ENCODE measurements at regions not wholly inside any gene's neighbourhood (a gene's known extent, or its start where the extent isn't known, plus 50 kb on each side); places are given as distances from the start of the nearest gene placed in this dataset.

- POLR2A ChIA-PET (ENCODE audit: low non-redundant PET): no interaction called here
- H3K4me1 ChIP-seq (ENCODE audit: insufficient read depth, low read length, poor library complexity, severe bottlenecking): no peaks in the 10 kb centered on the region
- BruUV-seq (replicated peaks): no TSS peak
- H3K36me3 ChIP-seq (ENCODE audit: insufficient read depth, low read length, poor library complexity, severe bottlenecking): no peaks in the 10 kb centered on the region
- CTCF ChIA-PET: no interaction called here
- intact Hi-C loops (cut with micrococcal nuclease; ENCODE audit: unreplicated experiment): no loop called here
- no peak for TF ChIP-seq EZH2 (IDR thresholded peaks at IDR 0.05; ENCODE audit: borderline replicate concordance, low read depth, low read length, poor library complexity, severe bottlenecking)
- no peak for TF ChIP-seq CTCF (conservative IDR thresholded peaks at IDR 0.05; ENCODE audit: low read depth, low read length)
- peaks cover 47% of the 10 kb centered on the region for H3K27me3 ChIP-seq (replicated peaks; ENCODE audit: insufficient read depth, low read depth, low read length, poor library complexity)
- H3K27ac ChIP-seq (ENCODE audit: low read depth, low read length, poor library complexity, severe bottlenecking): no peak overlapping the region
- H3K9me3 ChIP-seq (ENCODE audit: low read depth, low read length, poor library complexity, severe bottlenecking): no peaks in the 10 kb centered on the region
- no peak overlapping the region for H3K4me3 ChIP-seq (ENCODE audit: low read depth, low read length, poor library complexity, severe bottlenecking)
- DNase-seq (ENCODE audit: low spot score): no peak
Observed at GRCh38 chr1:36641776-36642175, 159.1 kb upstream of the CSF3R start.

GRCh38 chr1:36639461-36639860, 156.7 kb upstream of the CSF3R start:
- Histone ChIP-seq H3K36me3 (ENCODE audit: insufficient read depth, low read length, poor library complexity, severe bottlenecking) (no peaks in the 10 kb centered on the region), H3K27me3 (replicated peaks; ENCODE audit: insufficient read depth, low read depth, low read length, poor library complexity) (peaks cover 49% of the 10 kb centered on the region), H3K9me3 (ENCODE audit: low read depth, low read length, poor library complexity, severe bottlenecking) (no peaks in the 10 kb centered on the region), H3K27ac (ENCODE audit: low read depth, low read length, poor library complexity, severe bottlenecking) (no peak overlapping the region), H3K4me3 (ENCODE audit: low read depth, low read length, poor library complexity, severe bottlenecking) (no peak overlapping the region), H3K4me1 (ENCODE audit: insufficient read depth, low read length, poor library complexity, severe bottlenecking) (no peaks in the 10 kb centered on the region)
- POLR2A ChIA-PET (ENCODE audit: low non-redundant PET): no interaction called here
- CTCF ChIA-PET: no interaction called here
- DNase-seq (ENCODE audit: low spot score): no peak
- intact Hi-C loops (cut with micrococcal nuclease; ENCODE audit: unreplicated experiment): no loop called here
- TF ChIP-seq EZH2 (IDR thresholded peaks at IDR 0.05; ENCODE audit: borderline replicate concordance, low read depth, low read length, poor library complexity, severe bottlenecking) (no peak), CTCF (conservative IDR thresholded peaks at IDR 0.05; ENCODE audit: low read depth, low read length) (no peak)
- no TSS peak for BruUV-seq (replicated peaks)

GRCh38 chr1:36638268-36638667, 155.6 kb upstream of the CSF3R start:
- Histone ChIP-seq H3K4me3 (ENCODE audit: low read depth, low read length, poor library complexity, severe bottlenecking) (no peak overlapping the region), H3K27ac (ENCODE audit: low read depth, low read length, poor library complexity, severe bottlenecking) (no peak overlapping the region), H3K4me1 (ENCODE audit: insufficient read depth, low read length, poor library complexity, severe bottlenecking) (no peaks in the 10 kb centered on the region), H3K27me3 (replicated peaks; ENCODE audit: insufficient read depth, low read depth, low read length, poor library complexity) (peaks cover 50% of the 10 kb centered on the region), H3K36me3 (ENCODE audit: insufficient read depth, low read length, poor library complexity, severe bottlenecking) (no peaks in the 10 kb centered on the region), H3K9me3 (ENCODE audit: low read depth, low read length, poor library complexity, severe bottlenecking) (no peaks in the 10 kb centered on the region)
- no TSS peak for BruUV-seq (replicated peaks)
- DNase-seq (ENCODE audit: low spot score): no peak
- intact Hi-C loops (cut with micrococcal nuclease; ENCODE audit: unreplicated experiment): no loop called here
- no peak for TF ChIP-seq CTCF (conservative IDR thresholded peaks at IDR 0.05; ENCODE audit: low read depth, low read length)
- TF ChIP-seq EZH2 (IDR thresholded peaks at IDR 0.05; ENCODE audit: borderline replicate concordance, low read depth, low read length, poor library complexity, severe bottlenecking): no peak
- POLR2A ChIA-PET (ENCODE audit: low non-redundant PET): no interaction called here
- CTCF ChIA-PET: no interaction called here

All from A673 (cell line).